ENCODE measurements at regions not wholly inside any gene's neighbourhood (a gene's known extent, or its start where the extent isn't known, plus 50 kb on each side); places are given as distances from the start of the nearest gene placed in this dataset.

DNA sequence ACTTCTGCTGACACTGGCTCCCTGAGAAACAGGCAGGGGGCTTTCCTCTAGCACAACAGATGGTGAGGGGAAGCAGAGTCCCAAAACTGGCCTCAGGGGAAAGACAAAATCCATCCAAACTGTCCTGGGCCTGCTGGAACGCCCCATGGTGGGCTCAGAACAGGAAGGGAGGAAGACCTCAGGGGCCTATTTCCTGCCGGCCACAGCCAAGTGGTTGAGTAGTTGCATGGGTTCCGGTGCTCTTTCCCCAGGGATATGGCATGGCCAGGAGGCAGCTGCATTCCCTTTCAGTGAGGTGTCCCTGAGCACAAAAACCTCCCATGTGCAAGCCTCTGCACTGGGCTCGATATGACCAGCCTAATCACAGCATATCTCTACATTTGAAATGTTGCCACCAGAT lies 303.0 kb upstream of the IRX5 start:
- DNase-seq (ENCODE audit: low read depth) = no peak

DNA sequence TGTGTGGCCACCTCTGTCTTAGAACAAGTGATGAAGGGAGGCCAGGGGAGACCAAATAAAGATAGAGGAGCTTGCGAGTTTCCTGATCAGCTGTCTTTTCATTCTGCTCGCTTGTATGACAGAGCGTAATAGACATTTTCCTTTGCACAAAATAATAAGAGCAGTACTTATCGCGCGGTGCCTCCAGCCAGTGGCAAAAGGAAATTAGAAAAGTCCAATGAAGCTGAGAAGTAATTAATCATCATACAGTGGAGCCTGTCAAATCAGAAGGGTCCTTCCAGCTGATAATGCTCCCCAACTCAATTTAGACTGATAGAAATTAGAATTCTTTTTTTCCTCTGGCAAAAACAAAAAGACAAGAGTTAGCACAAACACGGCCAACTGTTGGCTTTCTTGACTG lies 307.0 kb upstream of the IRX5 start:
- DNase-seq (ENCODE audit: low read depth) = no peak

- DNase-seq (ENCODE audit: low read depth) = no peak
Measured at GRCh38 chr16:54620197-54620596, 310.5 kb upstream of the IRX5 start.

- no peak for DNase-seq (ENCODE audit: low read depth)
Measured at GRCh38 chr16:54616610-54617009, 314.1 kb upstream of the IRX5 start.

DNA sequence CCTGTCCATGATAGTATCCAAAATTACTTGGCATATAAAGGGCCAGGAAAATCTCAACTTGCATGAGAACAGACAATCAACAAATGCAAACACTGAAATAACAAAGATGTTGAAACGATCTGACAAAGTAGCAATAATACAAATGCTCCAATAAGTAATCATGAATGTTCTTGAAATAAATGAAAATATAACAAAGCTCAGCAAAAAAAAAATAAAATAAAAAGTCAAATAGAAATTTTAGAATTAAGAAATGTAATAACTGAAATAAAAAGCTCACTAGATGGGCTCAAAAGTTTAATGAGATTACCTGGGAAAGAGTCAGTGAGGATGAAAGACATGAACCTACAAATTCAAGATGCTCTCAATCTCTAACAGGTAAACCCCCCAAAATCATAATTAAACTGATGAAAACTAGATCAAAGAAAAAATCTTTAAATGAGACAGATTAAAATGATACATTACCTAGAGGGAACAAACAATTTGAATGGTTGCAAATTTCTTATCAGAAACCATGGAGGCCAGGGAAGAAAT lies 319.0 kb upstream of the IRX3 start:
- DNase-seq (ENCODE audit: low read depth) = no peak

DNA sequence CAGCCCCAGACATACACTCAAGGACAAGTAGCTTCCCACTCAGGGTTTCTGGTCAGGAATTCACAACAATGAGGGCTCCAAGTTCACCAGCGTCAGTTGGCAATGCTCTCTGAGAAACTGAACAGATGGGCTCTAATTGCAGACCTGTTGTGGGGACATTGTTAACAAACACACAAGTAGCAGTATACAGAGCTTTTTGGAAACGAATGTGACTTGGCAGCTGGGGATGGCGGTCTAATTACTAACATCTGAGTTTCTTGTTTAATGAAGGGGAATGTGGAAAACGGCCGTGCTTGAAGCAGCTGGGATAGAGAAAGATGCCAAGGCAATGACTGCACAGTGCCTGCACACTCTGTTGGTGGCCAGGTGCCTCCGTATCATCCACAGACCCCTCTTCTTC lies 316.1 kb upstream of the IRX3 start:
- DNase-seq (ENCODE audit: low read depth) = no peak

- no peak for DNase-seq (ENCODE audit: low read depth)
Measured at GRCh38 chr16:54597222-54597621, 310.6 kb upstream of the IRX3 start.

- no peak for DNase-seq (ENCODE audit: low read depth)
Measured at GRCh38 chr16:54595621-54596020, 309.0 kb upstream of the IRX3 start.

DNA sequence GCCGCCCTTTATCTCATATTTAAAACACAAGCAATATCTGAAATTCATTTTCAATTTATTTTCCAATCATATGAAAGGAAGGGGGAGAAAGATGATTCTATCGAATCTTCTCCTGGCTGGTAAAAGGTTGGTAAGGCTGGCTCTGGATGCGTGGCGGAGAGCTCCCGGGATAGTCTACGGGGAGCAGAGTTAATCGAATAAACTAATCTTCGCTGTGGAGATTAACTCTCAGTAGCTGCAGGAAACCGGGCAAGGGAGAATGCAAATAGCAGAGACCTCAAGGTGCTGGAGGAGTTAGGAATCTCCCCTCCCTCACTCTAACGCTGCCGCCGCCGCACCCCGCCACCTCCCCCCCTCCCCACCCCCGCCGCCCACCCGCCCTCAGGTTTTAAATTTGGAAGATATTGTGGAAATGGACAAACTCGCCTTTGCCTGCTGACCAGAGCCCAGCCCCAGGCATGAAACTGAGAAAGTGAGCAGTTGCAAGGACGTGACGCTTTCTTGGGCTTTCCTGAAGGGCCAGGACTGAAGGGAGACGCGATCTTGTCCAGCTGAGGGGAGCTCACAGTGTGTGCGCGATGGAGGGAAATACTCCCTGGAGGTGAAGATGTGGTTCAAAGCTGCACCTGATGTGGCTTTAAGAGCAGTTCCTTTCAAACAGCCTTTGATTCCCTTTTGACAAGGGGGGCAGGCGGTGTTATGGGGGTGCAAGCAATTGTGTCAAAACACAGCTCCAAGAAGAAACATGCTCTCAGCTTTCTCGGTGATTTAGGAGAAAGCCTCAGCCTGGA lies 308.2 kb upstream of the IRX3 start:
- DNase-seq (ENCODE audit: low read depth) = no peak

GRCh38 chr16:54591816-54592246 lies 305.2 kb upstream of the IRX3 start:
- DNase-seq (ENCODE audit: low read depth) = no peak

DNA sequence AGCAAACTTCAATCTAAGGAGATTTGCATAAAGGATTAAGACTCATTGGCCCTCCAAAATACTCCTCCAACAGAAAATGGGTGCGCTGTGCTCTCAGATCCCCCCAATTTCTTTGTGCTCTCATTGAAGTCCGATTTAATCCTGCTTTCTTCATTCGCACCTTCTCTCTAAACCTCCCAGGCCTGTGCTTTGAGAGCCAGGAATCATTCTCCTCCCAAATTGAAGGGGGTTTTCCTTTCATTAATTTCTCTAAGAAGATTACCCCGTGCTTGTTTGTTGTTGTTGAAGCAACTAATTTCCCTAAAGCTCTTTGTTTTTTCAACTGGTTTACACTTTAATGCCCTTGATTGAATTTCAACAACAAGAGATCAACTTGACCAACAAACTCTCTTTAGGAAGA lies 304.2 kb upstream of the IRX3 start:
- DNase-seq (ENCODE audit: low read depth) = no peak

DNA sequence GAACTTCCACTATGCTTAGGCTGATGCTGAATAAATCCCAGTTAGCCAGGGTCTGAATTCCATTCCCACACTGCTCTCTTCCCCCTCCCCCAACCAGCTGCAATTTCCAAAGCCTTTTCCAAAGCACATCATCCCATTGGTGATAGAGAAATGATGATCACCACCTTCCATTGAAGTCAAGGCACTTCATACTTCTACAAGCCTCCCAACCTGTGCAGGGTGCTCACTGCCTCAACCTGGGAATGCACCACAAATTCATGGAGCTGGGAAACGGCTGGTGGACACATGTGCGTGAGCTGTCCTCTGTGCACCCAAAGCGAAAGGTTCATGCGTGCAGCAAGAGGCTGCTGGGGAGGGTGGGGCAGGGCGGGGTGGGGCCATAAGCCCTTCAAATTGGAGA lies 302.7 kb upstream of the IRX3 start:
- no peak for DNase-seq (ENCODE audit: low read depth)

DNA sequence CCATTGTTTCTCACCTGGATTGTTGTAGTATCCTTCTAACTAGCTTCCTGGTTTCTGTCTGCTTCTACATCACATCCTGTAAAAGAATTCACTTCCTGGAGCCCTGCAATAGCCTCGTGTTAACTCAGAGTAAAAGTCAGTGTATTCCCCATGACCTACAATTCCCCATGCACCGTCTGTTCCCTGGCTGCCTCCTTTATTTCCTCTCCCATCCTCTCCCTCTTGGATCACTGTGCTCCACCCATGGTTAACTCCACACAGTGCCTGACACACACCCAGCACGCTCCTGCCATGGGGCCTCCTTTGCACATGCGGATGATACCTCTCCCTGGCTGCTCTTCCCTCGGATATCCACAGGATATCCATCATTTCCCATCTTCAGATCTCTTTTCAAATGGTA lies 301.4 kb upstream of the IRX3 start:
- no peak for DNase-seq (ENCODE audit: low read depth)

- no peak for DNase-seq (ENCODE audit: low read depth)
Measured at GRCh38 chr16:54587176-54587515, 300.6 kb upstream of the IRX3 start.

GRCh38 chr16:54586474-54587175 lies 300.0 kb upstream of the IRX3 start:
- DNase-seq (ENCODE audit: low read depth) = no peak

DNA sequence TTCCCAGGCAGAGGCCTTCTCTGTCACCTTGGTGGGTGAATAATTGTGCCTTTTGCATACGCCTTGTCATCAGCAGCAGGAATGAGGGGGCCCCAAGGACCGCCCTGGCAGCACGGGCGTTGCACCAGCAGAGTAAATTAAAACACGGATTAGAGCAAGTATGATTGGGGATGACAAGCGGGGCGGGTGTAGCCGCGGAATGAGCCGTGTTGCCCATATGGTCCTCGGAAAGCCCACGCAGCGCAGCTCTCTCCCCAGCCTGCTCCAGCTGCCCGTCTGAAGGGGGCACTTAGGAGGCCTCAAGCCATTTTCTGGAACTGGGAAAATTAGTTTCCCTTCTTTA lies 299.4 kb upstream of the IRX3 start:
- DNase-seq (ENCODE audit: low read depth) = no peak

GRCh38 chr16:54585094-54585997 lies 298.8 kb upstream of the IRX3 start:
- DNase-seq (ENCODE audit: low read depth) = no peak

- DNase-seq (ENCODE audit: low read depth) = no peak
Measured at GRCh38 chr16:54584121-54584520, 297.5 kb upstream of the IRX3 start.

GRCh38 chr16:54582631-54583250 lies 296.2 kb upstream of the IRX3 start:
- no peak for DNase-seq (ENCODE audit: low read depth)

DNA sequence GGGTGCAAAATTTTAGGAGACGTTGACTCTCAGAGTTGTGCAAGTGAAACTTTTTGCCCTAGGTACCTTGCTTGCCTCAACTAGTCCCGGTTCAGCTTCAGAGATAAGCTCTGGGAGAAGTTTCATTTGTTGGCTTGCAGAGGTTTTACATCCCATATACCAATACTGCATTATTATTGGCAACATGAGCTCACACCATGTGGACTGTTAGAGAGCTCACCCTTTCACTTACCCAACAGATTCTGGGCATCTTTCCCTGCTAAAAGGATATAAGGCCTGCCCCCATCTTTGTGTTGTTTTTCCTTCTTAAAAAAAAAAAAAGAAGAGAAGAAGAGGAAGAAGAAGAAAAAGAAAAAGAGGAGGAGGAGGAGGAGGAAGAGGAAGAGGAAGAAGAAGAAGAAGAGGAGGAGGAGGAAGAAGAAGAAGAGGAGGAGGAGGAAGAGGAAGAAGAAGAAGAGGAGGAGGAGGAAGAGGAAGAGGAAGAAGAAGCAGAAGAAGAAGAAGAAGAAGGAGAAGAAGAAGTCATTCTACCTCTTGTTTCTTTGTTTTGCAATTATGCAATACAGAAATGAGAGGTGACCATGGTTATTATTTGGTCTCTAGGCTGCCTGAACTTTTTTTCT lies 292.6 kb upstream of the IRX3 start:
- DNase-seq (ENCODE audit: low read depth) = no peak

DNA sequence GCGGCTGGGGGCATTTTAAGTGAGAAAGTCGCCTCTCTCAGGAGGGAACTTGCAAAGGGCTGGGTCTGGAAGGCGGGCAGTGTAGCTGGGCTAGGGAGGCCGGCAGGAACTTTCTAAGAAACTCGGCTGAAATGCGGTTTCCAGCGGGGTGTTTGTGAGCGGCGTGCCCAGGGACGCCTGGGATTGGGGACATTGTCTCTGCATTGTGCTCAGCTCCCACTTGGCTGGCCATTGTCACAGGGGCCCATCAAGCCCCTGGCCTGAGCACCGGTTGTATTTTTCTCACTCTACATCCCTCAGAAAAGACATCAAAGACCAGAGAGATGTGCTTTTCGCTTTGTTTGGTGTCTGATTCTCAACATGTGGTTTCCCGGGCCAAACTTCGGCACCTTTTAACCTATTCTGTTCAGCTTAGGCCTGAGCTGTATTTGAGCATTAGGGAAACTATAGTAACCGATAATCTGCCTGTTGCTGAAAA lies 291.1 kb upstream of the IRX3 start:
- DNase-seq (ENCODE audit: low read depth) = no peak

- no peak for DNase-seq (ENCODE audit: low read depth)
Measured at GRCh38 chr16:54576785-54577184, 290.2 kb upstream of the IRX3 start.
